ENCODE measurements at regions not wholly inside any gene's neighbourhood (a gene's known extent, or its start where the extent isn't known, plus 50 kb on each side); places are given as distances from the start of the nearest gene placed in this dataset.

DNA sequence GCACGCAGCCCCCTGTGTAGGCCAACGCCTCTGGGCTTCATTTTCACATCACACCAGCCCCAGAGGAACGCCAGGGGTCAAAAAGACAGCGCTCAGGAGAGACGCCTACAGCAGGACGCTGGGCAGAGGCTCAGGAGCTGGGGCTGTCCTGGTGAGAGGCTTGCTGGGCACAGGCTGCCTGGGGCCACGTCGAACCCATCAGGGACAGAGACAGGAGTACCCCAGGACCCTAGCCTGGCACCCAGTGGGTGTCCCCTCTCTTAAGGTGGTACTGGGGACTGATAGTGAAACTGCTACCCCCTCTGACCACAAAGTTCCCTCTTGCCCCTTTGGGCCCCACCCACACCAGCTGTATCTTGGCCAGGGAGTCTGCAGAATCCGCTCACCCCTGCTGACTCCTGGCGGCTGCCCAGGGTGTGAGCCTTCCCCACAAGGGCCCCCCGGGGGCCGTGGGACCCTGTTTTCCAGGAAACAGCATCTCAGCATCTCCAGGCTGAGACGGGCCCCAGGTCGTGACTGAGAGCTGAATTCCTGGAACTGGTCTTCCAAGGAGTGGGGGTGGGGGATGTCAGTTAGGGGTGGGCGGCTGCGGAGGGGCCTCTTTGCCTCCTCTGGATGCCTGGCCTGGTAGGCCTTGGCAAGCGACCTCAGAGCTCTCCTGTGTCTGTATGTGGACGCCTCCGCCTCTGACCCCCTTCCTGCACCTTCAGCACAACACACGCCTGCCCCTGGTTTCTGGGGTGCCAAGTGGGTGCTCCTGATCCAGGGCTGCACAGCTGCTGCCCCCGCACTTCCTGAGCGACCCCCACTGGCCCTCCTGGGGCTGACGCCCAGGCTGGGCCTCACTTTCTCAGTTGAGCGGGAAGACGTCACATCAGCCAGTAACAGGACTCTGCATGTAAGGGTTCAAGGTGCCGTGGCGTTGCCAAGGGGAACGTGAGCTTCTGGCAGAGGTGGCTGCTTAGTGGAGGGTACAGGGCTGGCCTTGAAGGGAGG is 321.9 kb upstream of the RTL1 start:
- Mint-ChIP-seq H3K27me3 (peaks cover 5% of the 10 kb centered on the region), H3K27ac (no peak overlapping the region), H3K4me1 (ENCODE audit: low read depth) (no peaks in the 10 kb centered on the region), H3K9me3 (no peaks in the 10 kb centered on the region), H3K36me3 (ENCODE audit: low read depth) (no peaks in the 10 kb centered on the region), H3K4me3 (no peak overlapping the region)
- POLR2A ChIA-PET, result no interaction called here
- Histone ChIP-seq H3K27me3 (ENCODE audit: control insufficient read depth in 1 of 2, insufficient read depth in 2 of 2, low read length in 2 of 2) (peaks cover 0 to 2% of the 10 kb centered on the region in 2 experiments), H3K4me3 (ENCODE audit: low read length) (no peak overlapping the region), H3K36me3 (ENCODE audit: insufficient read depth, low read length) (no peaks in the 10 kb centered on the region), H3K27ac (ENCODE audit: low read depth in 1 of 2, low read length in 2 of 2) (no peak overlapping the region), H3K9me3 (ENCODE audit: control insufficient read depth in 1 of 2, insufficient read depth in 1 of 2, low read length in 2 of 2) (peaks cover 0 to 23% of the 10 kb centered on the region in 2 experiments), H3K4me1 (ENCODE audit: insufficient read depth, low read length) (no peaks in the 10 kb centered on the region)
- TF ChIP-seq, protein P1, sequence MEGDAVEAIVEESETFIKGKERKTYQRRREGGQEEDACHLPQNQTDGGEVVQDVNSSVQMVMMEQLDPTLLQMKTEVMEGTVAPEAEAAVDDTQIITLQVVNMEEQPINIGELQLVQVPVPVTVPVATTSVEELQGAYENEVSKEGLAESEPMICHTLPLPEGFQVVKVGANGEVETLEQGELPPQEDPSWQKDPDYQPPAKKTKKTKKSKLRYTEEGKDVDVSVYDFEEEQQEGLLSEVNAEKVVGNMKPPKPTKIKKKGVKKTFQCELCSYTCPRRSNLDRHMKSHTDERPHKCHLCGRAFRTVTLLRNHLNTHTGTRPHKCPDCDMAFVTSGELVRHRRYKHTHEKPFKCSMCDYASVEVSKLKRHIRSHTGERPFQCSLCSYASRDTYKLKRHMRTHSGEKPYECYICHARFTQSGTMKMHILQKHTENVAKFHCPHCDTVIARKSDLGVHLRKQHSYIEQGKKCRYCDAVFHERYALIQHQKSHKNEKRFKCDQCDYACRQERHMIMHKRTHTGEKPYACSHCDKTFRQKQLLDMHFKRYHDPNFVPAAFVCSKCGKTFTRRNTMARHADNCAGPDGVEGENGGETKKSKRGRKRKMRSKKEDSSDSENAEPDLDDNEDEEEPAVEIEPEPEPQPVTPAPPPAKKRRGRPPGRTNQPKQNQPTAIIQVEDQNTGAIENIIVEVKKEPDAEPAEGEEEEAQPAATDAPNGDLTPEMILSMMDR (IDR thresholded peaks at IDR 0.05), result no peak
- intact Hi-C loops (cut with DNase I, micrococcal nuclease), result no loop called here
- CTCF ChIA-PET, result no interaction called here
- ATAC-seq (ENCODE audit: poor library complexity) (no peak), DNase-seq (no peak)

- DNase-seq (no peak), ATAC-seq (ENCODE audit: poor library complexity) (no peak)
- TF ChIP-seq, protein P1 (IDR thresholded peaks at IDR 0.05), result no peak
- H3K4me3 Mint-ChIP-seq, result no peak overlapping the region
- no peak overlapping the region for H3K27ac Mint-ChIP-seq
- intact Hi-C loops (cut with DNase I, micrococcal nuclease), result no loop called here
- H3K27me3 ChIP-seq (ENCODE audit: control insufficient read depth in 1 of 2, insufficient read depth in 2 of 2, low read length in 2 of 2), result no peaks in the 10 kb centered on the region
- no peak overlapping the region for H3K4me3 ChIP-seq (ENCODE audit: low read length)
- H3K36me3 ChIP-seq (ENCODE audit: insufficient read depth, low read length), result no peaks in the 10 kb centered on the region
- peaks cover 5% of the 10 kb centered on the region for H3K27me3 Mint-ChIP-seq
- ChIA-PET CTCF (no interaction called here), POLR2A (no interaction called here)
- H3K27ac ChIP-seq (ENCODE audit: low read depth in 1 of 2, low read length in 2 of 2), result no peak overlapping the region
- no peaks in the 10 kb centered on the region for H3K4me1 ChIP-seq (ENCODE audit: insufficient read depth, low read length)
- H3K36me3 Mint-ChIP-seq (ENCODE audit: low read depth), result no peaks in the 10 kb centered on the region
- H3K4me1 Mint-ChIP-seq (ENCODE audit: low read depth), result no peaks in the 10 kb centered on the region
- H3K9me3 ChIP-seq (ENCODE audit: control insufficient read depth in 1 of 2, insufficient read depth in 1 of 2, low read length in 2 of 2), result peaks cover 0 to 17% of the 10 kb centered on the region in 2 experiments
- H3K9me3 Mint-ChIP-seq, result no peaks in the 10 kb centered on the region
Measured at GRCh38 chr14:101226265-101226602, 322.7 kb upstream of the RTL1 start.

GRCh38 chr14:101226603-101227425 is 323.3 kb upstream of the RTL1 start:
- peak in 1 of 14 experiments; percentile 29 for DNase-seq

More at GRCh38 chr14:101226603-101227425, 323.3 kb upstream of the RTL1 start:
- Mint-ChIP-seq H3K27ac (no peak overlapping the region), H3K4me1 (ENCODE audit: low read depth) (no peaks in the 10 kb centered on the region), H3K9me3 (no peaks in the 10 kb centered on the region), H3K27me3 (peaks cover 5% of the 10 kb centered on the region), H3K4me3 (no peak overlapping the region), H3K36me3 (ENCODE audit: low read depth) (no peaks in the 10 kb centered on the region)
- H3K36me3 ChIP-seq (ENCODE audit: insufficient read depth, low read length), result no peaks in the 10 kb centered on the region
- H3K27ac ChIP-seq (ENCODE audit: low read depth in 1 of 2, low read length in 2 of 2), result no peak overlapping the region
- ATAC-seq (ENCODE audit: poor library complexity), result no peak
- H3K4me3 ChIP-seq (ENCODE audit: low read length), result no peak overlapping the region
- ChIA-PET CTCF (no interaction called here), POLR2A (no interaction called here)
- TF ChIP-seq, protein P1 (IDR thresholded peaks at IDR 0.05), result no peak
- H3K4me1 ChIP-seq (ENCODE audit: insufficient read depth, low read length), result no peaks in the 10 kb centered on the region
- peaks cover 0 to 11% of the 10 kb centered on the region in 2 experiments for H3K9me3 ChIP-seq (ENCODE audit: control insufficient read depth in 1 of 2, insufficient read depth in 1 of 2, low read length in 2 of 2)
- no peaks in the 10 kb centered on the region for H3K27me3 ChIP-seq (ENCODE audit: control insufficient read depth in 1 of 2, insufficient read depth in 2 of 2, low read length in 2 of 2)
- intact Hi-C loops (cut with DNase I, micrococcal nuclease), result no loop called here

All from CD4-positive, alpha-beta T cell (primary cell).